GM21515 (cell line): ENCODE measurements at regions not wholly inside any gene's neighbourhood (a gene's known extent, or its start where the extent isn't known, plus 50 kb on each side); places are given as distances from the start of the nearest gene placed in this dataset.

Experiments
- ATAC-seq: cut with Tn5 transposase; IDR thresholded peaks from one replicate; pipeline ENCODE4 v1.9.1; 2021; ENCODE audit not compliant: unreplicated experiment

DNA sequence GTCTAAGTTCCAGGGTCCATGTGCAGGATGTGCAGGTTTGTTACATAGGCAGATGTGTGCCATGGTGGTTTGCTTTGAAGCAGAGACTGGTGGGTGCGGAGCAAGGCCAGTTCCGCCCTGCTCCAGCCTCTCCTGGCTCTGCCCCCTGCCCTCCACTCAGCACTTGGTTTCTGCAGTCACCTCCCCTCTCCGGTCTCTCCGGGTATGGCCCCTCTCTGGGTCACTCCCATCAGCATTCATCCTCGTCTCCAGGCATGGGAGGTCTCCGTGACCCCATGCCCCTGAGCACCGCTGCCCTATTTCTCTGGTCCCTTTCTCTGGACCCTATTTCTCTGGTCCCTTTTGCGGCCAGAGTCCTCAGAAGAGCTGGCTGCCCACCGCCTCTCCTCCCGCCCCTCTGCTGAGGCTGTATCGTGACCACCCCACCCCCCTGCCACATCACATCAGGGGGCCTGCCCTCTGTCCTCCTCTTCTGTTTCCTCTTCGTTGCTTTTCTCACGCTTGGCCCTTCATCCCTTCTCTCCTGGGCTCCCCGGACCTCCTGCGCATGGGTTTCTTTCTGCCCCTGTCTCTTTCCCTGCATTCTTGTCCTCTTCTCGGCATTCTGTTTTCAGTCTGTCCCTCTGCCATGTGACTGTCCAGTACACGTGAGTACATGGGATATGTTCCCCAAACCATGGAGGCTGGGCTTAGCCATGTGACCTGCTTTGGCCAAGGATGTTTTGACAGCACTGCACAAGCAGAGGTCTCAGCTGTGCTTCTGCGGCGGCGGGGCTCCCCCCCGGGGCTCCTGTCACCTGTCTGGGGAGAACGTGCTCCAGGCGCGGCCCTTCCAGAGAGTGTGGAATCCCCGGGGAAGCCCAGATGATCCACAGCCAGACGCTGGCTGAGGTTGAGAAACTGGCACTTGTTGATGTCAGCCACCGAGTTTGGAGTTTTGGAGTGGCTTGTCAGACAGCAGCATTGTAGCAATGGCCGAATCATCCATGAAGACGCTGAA, 54.4 kb upstream of the C1orf174 start:
- ATAC-seq: no peak

- ATAC-seq: no peak
Observed at GRCh38 chr1:3955196-3955772, 55.2 kb upstream of the C1orf174 start.

GRCh38 chr1:3956527-3957170, 56.6 kb upstream of the C1orf174 start:
- no peak for ATAC-seq

DNA sequence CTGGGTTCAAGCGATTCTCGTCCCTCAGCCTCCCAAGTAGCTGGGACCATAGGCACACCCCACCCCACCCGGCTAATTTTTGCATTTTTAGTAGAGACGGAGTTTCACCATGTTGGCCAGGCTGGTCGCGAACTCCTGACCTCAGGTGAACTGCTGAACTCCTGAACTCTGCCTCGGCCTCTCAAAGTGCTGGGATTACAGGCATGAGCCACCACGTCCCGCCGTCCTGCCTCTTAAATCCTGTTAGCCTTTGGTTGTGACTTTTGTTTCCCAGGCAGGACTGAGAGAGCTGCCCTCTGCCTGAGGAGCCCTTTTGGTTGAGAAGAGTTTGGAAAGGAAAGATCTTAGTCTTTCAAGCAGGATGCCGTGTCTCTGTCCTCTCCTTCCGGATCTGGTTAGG, 59.3 kb upstream of the C1orf174 start:
- no peak for ATAC-seq

DNA sequence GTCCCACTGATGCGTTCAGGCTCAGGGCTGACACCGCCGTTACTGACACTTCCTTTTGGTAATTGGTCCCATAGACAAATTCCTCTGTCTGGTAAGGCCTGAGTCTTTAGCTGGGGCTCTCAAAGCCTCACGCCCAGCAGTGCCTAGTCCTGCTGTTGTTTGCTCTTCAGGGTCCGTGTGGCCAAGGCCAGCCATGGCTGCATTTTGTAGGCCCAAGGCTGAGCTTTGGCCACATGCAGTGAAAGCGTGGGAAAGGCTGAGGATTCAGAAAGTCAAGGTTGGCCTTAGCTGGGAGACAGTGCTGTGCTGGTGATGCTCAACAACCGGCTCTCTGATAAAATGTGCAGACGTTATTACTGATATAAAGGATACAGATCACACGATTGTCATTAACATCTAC, 63.5 kb upstream of the C1orf174 start:
- ATAC-seq: no peak

- no peak for ATAC-seq
Observed at GRCh38 chr1:3965693-3966092, 65.6 kb upstream of the C1orf174 start.

GRCh38 chr1:3968851-3969250, 68.8 kb upstream of the C1orf174 start:
- no peak for ATAC-seq

GRCh38 chr1:3971981-3972380, 71.9 kb upstream of the C1orf174 start:
- no peak for ATAC-seq

GRCh38 chr1:3975903-3976630, 76.0 kb upstream of the C1orf174 start:
- ATAC-seq: no peak

- no peak for ATAC-seq
Observed at GRCh38 chr1:3976821-3977220, 76.7 kb upstream of the C1orf174 start.

DNA sequence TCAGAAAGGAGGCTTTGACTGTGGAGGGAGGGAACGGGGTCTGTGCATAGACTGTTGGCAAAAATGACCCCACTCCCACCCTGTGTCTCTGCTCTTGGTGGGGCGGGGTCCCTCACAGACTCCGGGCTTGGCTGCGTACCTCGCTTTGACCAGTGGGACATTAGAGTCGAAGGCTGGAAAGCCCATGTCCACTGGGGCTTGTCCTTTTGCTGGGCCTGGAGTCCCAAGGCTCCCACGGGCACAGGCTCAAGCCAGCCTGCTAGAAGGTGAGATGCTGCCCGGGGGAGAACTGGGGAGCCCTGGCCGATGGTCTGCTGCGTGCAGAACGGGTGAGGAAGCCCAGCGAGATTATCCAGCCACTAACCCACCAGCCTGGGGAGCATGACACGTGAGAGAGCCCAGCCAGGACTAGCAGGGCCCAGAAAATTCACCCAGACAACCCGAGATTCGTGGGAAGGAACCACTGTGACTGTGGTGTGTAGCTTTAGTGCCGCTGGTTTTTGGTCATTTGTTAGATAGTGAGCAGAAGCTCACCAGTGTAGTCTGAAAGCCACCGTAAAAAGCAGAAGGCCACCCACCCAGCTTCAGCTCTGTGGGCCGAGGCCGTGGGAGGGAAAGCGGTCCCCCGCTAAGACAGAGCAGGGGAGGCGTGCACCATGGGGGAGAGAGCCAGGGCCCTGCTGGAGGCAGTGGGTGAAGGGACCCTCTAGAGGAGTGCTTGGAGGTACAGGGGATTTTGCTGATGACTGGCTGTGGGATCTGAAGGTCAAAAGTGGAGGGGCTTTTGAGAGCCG, 78.3 kb upstream of the C1orf174 start:
- no peak for ATAC-seq

GRCh38 chr1:3978990-3979325, 78.9 kb upstream of the C1orf174 start:
- ATAC-seq: no peak

DNA sequence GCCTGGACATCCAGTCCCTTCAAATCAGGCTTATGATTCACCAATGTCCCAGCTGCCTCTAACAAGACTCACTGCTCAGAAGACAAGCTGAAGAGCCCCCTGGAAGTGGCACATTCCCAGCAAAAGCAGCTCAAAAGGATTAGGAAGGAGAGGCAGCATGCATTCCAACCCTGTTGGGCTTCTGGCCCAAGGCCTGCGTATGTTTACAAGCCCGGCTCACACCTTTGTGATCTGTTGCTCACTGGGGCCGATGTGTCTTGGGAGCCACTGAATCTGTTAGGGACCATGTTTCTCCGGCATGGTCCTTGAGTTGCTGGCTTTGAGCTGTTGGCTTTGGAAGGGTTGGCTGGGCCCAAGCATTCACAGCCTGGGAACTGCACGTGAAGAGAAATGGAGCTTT, 81.2 kb upstream of the C1orf174 start:
- no peak for ATAC-seq

GRCh38 chr1:3981746-3982505, 81.9 kb upstream of the C1orf174 start:
- ATAC-seq: no peak

DNA sequence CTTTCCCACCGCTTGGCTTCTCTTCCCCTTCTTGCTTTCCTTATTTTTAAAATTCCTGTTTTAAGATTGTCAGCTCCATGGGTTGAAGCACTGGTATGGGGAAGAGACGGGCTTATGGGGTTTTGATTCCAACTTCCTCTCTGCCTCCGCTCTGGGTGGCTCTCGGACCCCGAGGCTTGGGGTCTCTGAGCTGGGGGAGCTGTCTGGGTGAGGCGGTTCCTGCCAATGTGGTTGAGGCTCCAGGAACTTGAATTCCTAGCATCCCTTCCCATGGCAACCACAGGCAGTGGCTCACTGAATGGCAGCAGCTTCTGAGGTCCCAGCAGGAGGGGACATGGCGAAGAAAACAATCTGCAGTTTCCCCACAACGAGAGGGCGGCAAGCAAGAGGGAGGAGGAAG, 83.1 kb upstream of the C1orf174 start:
- no peak for ATAC-seq

DNA sequence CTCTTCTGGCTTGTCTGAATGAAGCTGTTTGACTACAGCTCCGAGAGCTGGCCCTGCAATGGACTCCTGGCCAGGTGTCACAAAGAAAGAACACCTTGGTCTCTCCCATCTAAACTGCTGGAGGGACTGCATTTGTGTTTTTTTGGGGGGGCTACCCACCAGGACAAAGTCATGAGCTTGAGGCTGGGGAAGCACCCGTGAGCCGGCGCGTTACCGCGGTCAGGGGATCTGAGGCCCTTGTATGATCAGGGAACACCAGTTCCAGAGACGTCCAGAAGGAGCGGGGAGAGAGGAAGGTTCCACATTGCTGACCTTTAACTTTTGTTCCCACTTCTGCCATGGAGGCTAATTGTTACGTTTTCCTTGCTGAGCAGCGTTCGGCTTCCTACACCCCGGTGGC, 84.5 kb upstream of the C1orf174 start:
- ATAC-seq: no peak

DNA sequence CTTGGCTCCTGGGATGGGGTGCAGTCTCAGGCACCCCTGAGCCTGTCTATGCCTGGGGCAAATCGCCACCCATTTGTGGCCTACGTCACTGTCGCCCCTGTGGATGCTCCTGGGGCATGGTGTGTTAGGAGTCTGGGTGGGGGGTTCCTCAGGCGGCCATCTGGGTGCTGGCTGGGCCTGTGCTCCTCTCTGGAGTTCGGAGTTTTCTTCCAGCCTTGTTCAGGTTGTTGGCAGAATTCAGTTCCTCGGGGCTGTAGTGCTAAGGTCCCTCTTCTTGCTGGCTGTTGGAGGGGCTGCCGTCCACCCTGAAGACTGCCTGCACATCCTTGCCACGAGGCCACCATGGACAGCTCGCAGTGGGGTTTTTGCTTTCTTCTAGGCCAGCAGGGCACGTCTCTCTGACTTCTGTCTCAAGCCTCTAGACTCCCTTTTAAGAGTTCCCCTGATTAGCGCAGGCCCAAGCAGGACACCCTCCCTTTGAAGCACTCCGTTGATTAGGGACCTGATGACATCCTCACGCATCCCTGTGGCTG, 86.7 kb upstream of the C1orf174 start:
- ATAC-seq: no peak

DNA sequence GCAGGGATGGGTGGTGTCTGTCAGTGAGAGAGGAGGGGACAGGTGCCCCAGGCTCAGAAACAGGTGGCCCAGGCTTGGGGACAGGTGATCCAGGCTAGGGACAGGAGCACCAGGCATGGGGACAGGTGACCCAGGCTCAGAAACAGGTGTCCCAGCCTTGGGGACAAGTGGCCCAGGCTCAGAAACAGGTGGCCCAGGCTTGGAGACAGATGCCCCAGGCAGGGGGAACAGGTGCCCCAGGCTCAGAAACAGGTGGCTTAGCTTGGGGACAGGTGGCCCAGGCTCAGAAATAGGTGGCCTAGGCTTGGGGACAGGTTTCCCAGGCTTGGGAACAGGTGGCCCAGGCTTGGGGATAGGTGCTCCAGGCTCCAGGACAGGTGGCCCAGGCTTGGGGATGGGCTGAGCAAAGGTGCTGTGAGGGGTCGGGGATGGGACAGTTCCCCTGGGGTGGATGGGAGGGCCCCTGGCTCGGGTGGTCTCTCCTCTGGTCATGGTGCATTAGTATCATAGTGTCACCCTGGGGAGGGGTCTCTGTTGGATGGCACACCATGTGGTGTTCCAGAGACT, 87.7 kb upstream of the C1orf174 start:
- ATAC-seq: no peak

DNA sequence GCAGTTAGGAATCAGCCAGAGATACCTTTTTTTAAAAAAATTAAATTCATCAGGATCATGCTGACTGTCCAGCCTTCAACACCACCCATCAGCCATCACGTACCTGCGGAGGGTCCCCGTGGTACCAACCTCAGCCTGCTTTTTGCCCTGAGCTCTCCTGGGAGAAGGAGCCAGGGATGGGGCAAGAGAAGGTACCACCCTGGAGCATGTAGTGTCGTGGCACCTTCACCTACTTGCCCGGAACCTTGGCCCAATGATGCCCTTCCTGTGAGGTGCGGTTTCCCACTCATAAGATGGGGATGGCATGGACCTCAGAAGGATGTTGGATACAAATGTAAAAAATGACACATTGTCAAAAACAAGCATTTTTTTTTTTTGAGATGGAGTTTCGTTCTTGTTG, 88.4 kb upstream of the C1orf174 start:
- no peak for ATAC-seq
